Prostate gland (tissue), 2 donors: ENCODE measurements at regions not wholly inside any gene's neighbourhood (a gene's known extent, or its start where the extent isn't known, plus 50 kb on each side); places are given as distances from the start of the nearest gene placed in this dataset.

Source experiments
- CTCF ChIP-seq, 4 experiments: fragments of 200-600 bp in 2 of 4; fragments of 450-650 bp in 2 of 4; sonication (generic) in 2 of 4; IDR thresholded peaks; 1 replicate in 3 of 4; 2 replicates in 1 of 4; pipeline ENCODE4 v1.5.1; 2016 to 2019; ENCODE audit warnings: antibody characterized with exemption in 4 of 4, mild to moderate bottlenecking in 2 of 4, moderate library complexity in 2 of 4
- POLR2A ChIP-seq: fragments of 450-650 bp; IDR thresholded peaks from one replicate; pipeline ENCODE4 v1.6.1; 2016; ENCODE audit warnings: antibody characterized with exemption, mild to moderate bottlenecking

- TF ChIP-seq CTCF (IDR thresholded peaks at IDR 0.05) (no peak), POLR2A (no peak)
Measured at GRCh38 chr22:49034836-49035817, 792.5 kb downstream of the BRD1 start.
